Peyer's patch (tissue), 4 donors: ENCODE measurements at regions not wholly inside any gene's neighbourhood (a gene's known extent, or its start where the extent isn't known, plus 50 kb on each side); places are given as distances from the start of the nearest gene placed in this dataset.

Source experiments
- DNase-seq, 3 donors: peaks; one replicate each; pipeline ENCODE4 v3.0.0-alpha.2; 2017 to 2019
- H3K27ac ChIP-seq, 4 donors: fragments of 200-600 bp; sonication (generic); one replicate each; pipeline ENCODE4 v1.5.1; 2016 to 2019
- H3K27me3 ChIP-seq, 2 donors: fragments of 200-600 bp; sonication (generic); one replicate each; pipeline ENCODE4 v1.5.1; 2019
- H3K36me3 ChIP-seq, 3 donors: fragments of 200-600 bp; sonication (generic); one replicate each; pipeline ENCODE4 v1.5.1; 2016 to 2019
- H3K4me1 ChIP-seq, 4 donors: fragments of 200-600 bp; sonication (generic); one replicate each; pipeline ENCODE4 v1.5.1; 2016 to 2019
- H3K4me3 ChIP-seq, 4 donors: fragments of 200-600 bp; sonication (generic); 1 replicate in 3 of 4; 2 replicates in 1 of 4; pipeline ENCODE4 v1.5.1; 2016 to 2019; ENCODE audit warnings: mild to moderate bottlenecking in 1 of 4
- H3K9me3 ChIP-seq, 4 donors: fragments of 200-600 bp; sonication (generic); one replicate each; pipeline ENCODE4 v1.5.1; 2016 to 2019; ENCODE audit warnings: mild to moderate bottlenecking in 1 of 4
- CTCF ChIP-seq, 6 experiments: fragments of 450-650 bp in 4 of 6; fragments of 200-600 bp in 2 of 6; sonication (generic) in 1 of 6; IDR thresholded peaks; one replicate each; pipeline ENCODE4 v1.5.1; 2017 to 2019; ENCODE audit warnings: antibody characterized with exemption in 6 of 6, mild to moderate bottlenecking in 3 of 6, moderate library complexity in 1 of 6
- POLR2A ChIP-seq, 2 donors: fragments of 450-650 bp; IDR thresholded peaks; one replicate each; pipeline ENCODE4 v1.5.1; 2017; ENCODE audit warnings: antibody characterized with exemption in 2 of 2, mild to moderate bottlenecking in 2 of 2, moderate library complexity in 2 of 2

DNA sequence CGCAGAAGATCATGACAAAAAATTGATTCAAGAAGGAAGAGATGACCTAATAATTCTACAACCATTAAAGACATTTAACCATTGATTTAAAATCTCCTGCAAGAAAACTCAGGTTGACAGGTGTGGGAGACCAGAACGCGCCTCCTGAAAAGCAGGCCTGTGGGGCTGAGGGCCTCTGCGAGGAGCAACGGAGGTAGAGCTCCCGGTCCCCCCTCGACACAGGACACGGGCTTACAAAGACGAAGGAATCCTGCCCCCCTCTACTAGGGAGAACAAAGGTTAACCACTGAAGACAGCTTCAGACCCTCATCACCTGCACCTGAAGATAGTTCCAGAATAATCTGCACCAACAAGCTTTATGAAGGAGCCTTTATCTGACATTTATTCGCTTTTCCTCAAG, 55.9 kb upstream of the INPP5A start:
- Histone ChIP-seq H3K4me3 (no peak overlapping the region), H3K27me3 (no peaks in the 10 kb centered on the region), H3K4me1 (no peaks in the 10 kb centered on the region), H3K27ac (peak overlapping the region in 3 of 4 donors; percentile 65 to 79 (median 71)), H3K9me3 (no peaks in the 10 kb centered on the region), H3K36me3 (no peaks in the 10 kb centered on the region)
- TF ChIP-seq CTCF (IDR thresholded peaks at IDR 0.05) (no peak), POLR2A (IDR thresholded peaks at IDR 0.05) (no peak)
- DNase-seq, result no peak

DNA sequence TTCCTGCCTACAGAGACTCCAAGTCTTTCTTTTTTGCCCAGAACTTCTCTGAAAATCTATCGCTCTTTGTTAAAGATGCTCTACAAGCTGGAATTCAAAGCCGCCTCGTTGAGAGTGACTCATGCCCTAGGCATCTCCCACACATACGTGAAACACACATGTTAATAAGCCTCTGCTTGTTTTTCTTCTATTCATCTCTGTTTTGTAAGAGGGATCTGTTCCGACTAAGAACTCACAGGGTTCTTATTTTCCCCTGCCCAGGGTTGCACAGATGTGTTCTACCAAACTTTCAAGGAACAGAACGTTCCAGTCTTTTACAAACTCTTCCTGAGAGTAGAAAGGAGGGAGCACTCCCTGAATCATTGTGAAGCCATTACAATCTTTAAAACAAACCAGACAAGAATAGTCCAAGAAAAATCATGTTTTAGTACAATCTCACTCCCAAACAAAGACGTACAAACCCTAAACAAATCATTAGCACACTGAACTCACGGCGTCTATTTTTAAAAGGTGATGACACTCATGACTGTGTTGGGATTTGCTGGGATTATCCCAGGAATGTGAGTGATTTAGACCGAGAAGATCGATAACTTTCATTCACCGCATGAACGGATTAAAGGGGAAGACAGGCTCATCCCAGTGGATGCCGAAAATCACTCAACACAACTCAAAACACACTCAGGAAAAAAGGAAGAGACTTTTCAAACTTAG, 55.3 kb upstream of the INPP5A start:
- Histone ChIP-seq H3K4me1 (no peaks in the 10 kb centered on the region), H3K27ac (peak overlapping the region in 3 of 4 donors; percentile 67 to 79 (median 71)), H3K9me3 (no peaks in the 10 kb centered on the region), H3K36me3 (no peaks in the 10 kb centered on the region), H3K4me3 (no peak overlapping the region), H3K27me3 (no peaks in the 10 kb centered on the region)
- DNase-seq, result peak in 1 of 3 donors; percentile 59
- TF ChIP-seq POLR2A (IDR thresholded peaks at IDR 0.05) (no peak), CTCF (IDR thresholded peaks at IDR 0.05) (no peak)

DNA sequence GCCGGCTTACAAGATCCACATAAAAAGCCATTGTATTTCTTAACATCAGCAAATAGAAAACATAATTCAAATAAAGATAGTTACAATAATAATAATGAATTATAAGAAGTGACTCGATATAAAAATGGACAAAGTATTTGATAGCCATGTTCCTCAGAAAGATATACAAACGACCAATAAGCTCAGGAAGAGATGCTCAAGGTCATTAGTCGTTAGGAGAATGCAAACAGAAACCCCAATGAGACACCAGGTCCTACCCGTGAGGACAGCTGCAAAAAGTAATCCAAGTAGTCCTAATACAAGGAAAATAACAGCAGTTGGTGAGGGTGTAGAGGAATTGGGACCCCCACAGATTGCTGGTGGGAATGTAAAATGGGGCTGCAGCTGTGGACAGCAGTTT, 54.2 kb upstream of the INPP5A start:
- Histone ChIP-seq H3K4me3 (no peak overlapping the region), H3K9me3 (no peaks in the 10 kb centered on the region), H3K27me3 (no peaks in the 10 kb centered on the region), H3K36me3 (no peaks in the 10 kb centered on the region), H3K4me1 (no peaks in the 10 kb centered on the region), H3K27ac (no peak overlapping the region)
- DNase-seq, result no peak
- no peak for TF ChIP-seq POLR2A (IDR thresholded peaks at IDR 0.05)
- no peak for TF ChIP-seq CTCF (IDR thresholded peaks at IDR 0.05)

GRCh38 chr10:132484922-132485321, 52.7 kb upstream of the INPP5A start:
- Histone ChIP-seq H3K4me3 (no peak overlapping the region), H3K4me1 (no peaks in the 10 kb centered on the region), H3K27me3 (no peaks in the 10 kb centered on the region), H3K9me3 (no peaks in the 10 kb centered on the region), H3K27ac (no peak overlapping the region), H3K36me3 (no peaks in the 10 kb centered on the region)
- DNase-seq, result no peak
- TF ChIP-seq POLR2A (IDR thresholded peaks at IDR 0.05), result no peak

GRCh38 chr10:132485391-132485790, 52.2 kb upstream of the INPP5A start:
- H3K27me3 ChIP-seq, result no peaks in the 10 kb centered on the region
- TF ChIP-seq POLR2A (IDR thresholded peaks at IDR 0.05), result no peak
- no peak for TF ChIP-seq CTCF (IDR thresholded peaks at IDR 0.05)
- no peak overlapping the region for H3K4me3 ChIP-seq
- no peaks in the 10 kb centered on the region for H3K4me1 ChIP-seq
- no peaks in the 10 kb centered on the region for H3K36me3 ChIP-seq
- H3K27ac ChIP-seq, result no peak overlapping the region
- H3K9me3 ChIP-seq, result no peaks in the 10 kb centered on the region
- DNase-seq, result no peak

GRCh38 chr10:132486539-132487121, 51.0 kb upstream of the INPP5A start:
- TF ChIP-seq POLR2A (IDR thresholded peaks at IDR 0.05), result no peak
- TF ChIP-seq CTCF (IDR thresholded peaks at IDR 0.05), result no peak
- no peaks in the 10 kb centered on the region for H3K9me3 ChIP-seq
- H3K36me3 ChIP-seq, result no peaks in the 10 kb centered on the region
- H3K4me3 ChIP-seq, result no peak overlapping the region
- H3K27me3 ChIP-seq, result no peaks in the 10 kb centered on the region
- peak in 1 of 3 donors; percentile 36 for DNase-seq
- no peak overlapping the region for H3K27ac ChIP-seq
- H3K4me1 ChIP-seq, result no peaks in the 10 kb centered on the region
